Thyroid gland (tissue), 4 donors: ENCODE measurements at regions not wholly inside any gene's neighbourhood (a gene's known extent, or its start where the extent isn't known, plus 50 kb on each side); places are given as distances from the start of the nearest gene placed in this dataset.

ENCODE experiments used
- DNase-seq, 2 donors: peaks; one replicate each; pipeline ENCODE4 v3.0.0-alpha.2; 2019
- H3K27ac ChIP-seq, 3 donors: fragments of 200-600 bp; sonication (generic); 1 replicate in 2 of 3; 2 replicates in 1 of 3; pipeline ENCODE4 v1.5.1; 2016 to 2019; ENCODE audit warnings: mild to moderate bottlenecking in 1 of 3, moderate library complexity in 1 of 3
- H3K27me3 ChIP-seq: fragments of 200-600 bp; sonication (generic); one replicate; pipeline ENCODE4 v1.5.1; 2019
- H3K36me3 ChIP-seq, 2 donors: fragments of 200-600 bp; sonication (generic); one replicate each; pipeline ENCODE4 v1.5.1; 2016 to 2019
- H3K4me1 ChIP-seq, 2 donors: fragments of 200-600 bp; sonication (generic); one replicate each; pipeline ENCODE4 v1.5.1; 2017 to 2019
- H3K4me3 ChIP-seq, 3 donors: fragments of 200-600 bp; sonication (generic); replicated peaks in 1 of 3; 1 replicate in 2 of 3; 2 replicates in 1 of 3; pipeline ENCODE4 v1.5.1; 2016; ENCODE audit warnings: mild to moderate bottlenecking in 1 of 3
- H3K9me3 ChIP-seq: fragments of 200-600 bp; sonication (generic); one replicate; pipeline ENCODE4 v1.5.1; 2017
- POLR2A ChIP-seq, 2 donors: fragments of 450-650 bp; IDR thresholded peaks; one replicate each; pipeline ENCODE4 v1.6.1; 2017; ENCODE audit warnings: antibody characterized with exemption in 2 of 2, mild to moderate bottlenecking in 2 of 2, moderate library complexity in 1 of 2
- WGBS, 2 donors: methylation state at CpG; one replicate each; pipeline ENCODE4 v1.1.5; 2017; 5-methylcytosine and 5-hydroxymethylcytosine counted together
- intact Hi-C: fragments of 100-400 bp; cut with DNase I; formaldehyde crosslinking; loops from one replicate; pipeline ENCODE4 v1.15.1; 2023
- TF ChIP-seq, protein P1 (sequence below), 6 experiments: fragments of 200-600 bp in 3 of 6; fragments of 450-650 bp in 3 of 6; sonication (generic) in 3 of 6; IDR thresholded peaks; one replicate each; pipeline ENCODE4 v1.5.1; 2016 to 2019; ENCODE audit warnings: antibody characterized with exemption in 6 of 6, mild to moderate bottlenecking in 2 of 6, inconsistent platforms in 1 of 6, moderate library complexity in 1 of 6

DNA sequence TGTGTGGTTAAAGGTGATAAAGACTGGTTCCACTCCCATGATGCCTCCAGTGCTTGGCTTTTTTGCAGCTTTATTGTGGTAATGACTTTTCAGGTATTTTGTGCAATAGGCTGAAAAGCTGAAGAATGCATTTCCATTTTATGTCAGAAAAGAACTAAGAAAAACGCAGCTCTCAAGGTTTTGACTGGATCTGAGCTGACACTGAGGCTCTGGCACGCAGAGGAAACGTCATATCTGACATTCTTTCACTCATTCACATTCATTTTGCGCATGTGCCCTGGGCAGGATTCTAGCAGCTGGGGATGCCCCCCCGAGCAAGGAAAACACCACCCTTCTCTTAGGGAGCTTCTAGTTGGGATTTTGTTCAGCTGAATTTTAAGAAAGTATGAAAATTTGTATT is 408.5 kb upstream of the MKI67 start:
- Histone ChIP-seq H3K36me3 (no peaks in the 10 kb centered on the region), H3K27ac (no peak overlapping the region), H3K4me1 (peaks cover 0 to under 1% of the 10 kb centered on the region in 2 donors), H3K9me3 (no peaks in the 10 kb centered on the region), H3K27me3 (no peaks in the 10 kb centered on the region), H3K4me3 (no peak overlapping the region)
- intact Hi-C loops, result no loop called here
- no peak for TF ChIP-seq POLR2A (IDR thresholded peaks at IDR 0.05)
- WGBS, 2 donors, result 73 to 83% methylated on average over 5 of the region's 5 CpGs
- no peak for DNase-seq

DNA sequence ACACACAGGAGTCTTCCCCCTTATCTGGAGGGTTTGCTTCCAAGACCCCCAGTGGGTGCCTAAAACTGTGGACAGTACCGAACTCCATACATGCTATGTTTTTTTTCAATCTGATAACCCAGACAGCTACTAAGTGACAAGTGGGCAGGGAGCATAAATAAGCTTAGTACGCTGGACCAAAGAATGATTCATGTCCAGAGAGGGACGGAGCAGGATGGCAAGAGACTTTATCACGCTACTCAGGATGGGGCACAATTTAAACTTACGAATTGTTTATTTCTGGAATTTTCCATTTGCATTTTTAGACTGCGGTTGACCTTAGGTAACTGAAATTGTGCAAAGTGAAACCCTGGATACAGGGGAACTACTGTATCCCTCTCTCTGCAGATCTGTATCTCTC is 410.0 kb upstream of the MKI67 start:
- Histone ChIP-seq H3K4me3 (no peak overlapping the region), H3K4me1 (peaks cover 10 to 15% of the 10 kb centered on the region in 2 donors), H3K27me3 (no peaks in the 10 kb centered on the region), H3K9me3 (no peaks in the 10 kb centered on the region), H3K36me3 (no peaks in the 10 kb centered on the region), H3K27ac (no peak overlapping the region)
- intact Hi-C loops, result no loop called here
- WGBS, 2 donors, result 80 to 81% methylated on average over 6 of the region's 6 CpGs
- DNase-seq, result no peak
- TF ChIP-seq POLR2A (IDR thresholded peaks at IDR 0.05), result no peak
- TF ChIP-seq, protein P1, sequence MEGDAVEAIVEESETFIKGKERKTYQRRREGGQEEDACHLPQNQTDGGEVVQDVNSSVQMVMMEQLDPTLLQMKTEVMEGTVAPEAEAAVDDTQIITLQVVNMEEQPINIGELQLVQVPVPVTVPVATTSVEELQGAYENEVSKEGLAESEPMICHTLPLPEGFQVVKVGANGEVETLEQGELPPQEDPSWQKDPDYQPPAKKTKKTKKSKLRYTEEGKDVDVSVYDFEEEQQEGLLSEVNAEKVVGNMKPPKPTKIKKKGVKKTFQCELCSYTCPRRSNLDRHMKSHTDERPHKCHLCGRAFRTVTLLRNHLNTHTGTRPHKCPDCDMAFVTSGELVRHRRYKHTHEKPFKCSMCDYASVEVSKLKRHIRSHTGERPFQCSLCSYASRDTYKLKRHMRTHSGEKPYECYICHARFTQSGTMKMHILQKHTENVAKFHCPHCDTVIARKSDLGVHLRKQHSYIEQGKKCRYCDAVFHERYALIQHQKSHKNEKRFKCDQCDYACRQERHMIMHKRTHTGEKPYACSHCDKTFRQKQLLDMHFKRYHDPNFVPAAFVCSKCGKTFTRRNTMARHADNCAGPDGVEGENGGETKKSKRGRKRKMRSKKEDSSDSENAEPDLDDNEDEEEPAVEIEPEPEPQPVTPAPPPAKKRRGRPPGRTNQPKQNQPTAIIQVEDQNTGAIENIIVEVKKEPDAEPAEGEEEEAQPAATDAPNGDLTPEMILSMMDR (IDR thresholded peaks at IDR 0.05), result no peak

DNA sequence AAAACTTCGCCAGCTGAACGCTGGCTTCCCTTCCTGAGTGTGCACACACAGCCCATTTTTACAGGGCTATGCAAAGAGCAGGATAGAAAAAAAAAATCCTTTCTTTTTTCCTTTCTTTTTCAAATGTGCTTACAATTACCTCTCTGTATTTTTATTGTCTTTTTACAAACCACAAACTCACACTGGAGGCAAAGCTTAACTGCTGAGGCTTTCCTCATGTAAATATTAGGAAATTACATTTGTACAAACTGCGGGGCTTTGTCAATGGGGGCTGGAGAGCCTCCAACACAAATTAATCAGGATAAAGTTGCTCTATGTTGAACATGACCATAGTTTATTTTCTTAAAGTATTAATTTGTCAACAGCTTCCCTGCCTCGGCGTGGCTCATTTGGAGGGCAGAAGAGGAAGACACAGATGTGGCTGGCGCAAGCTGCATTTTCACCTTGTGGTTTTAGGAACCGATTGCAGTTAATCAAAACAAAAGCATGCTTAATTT is 411.7 kb upstream of the MKI67 start:
- TF ChIP-seq, protein P1 (IDR thresholded peaks at IDR 0.05), result no peak
- TF ChIP-seq POLR2A (IDR thresholded peaks at IDR 0.05), result no peak
- Histone ChIP-seq H3K27me3 (no peaks in the 10 kb centered on the region), H3K4me1 (peaks cover 10 to 18% of the 10 kb centered on the region in 2 donors), H3K9me3 (no peaks in the 10 kb centered on the region), H3K4me3 (no peak overlapping the region), H3K27ac (no peak overlapping the region), H3K36me3 (no peaks in the 10 kb centered on the region)
- WGBS, 2 donors, result 48 to 63% methylated on average over 7 of the region's 7 CpGs
- no peak for DNase-seq
- intact Hi-C loops, result no loop called here

DNA sequence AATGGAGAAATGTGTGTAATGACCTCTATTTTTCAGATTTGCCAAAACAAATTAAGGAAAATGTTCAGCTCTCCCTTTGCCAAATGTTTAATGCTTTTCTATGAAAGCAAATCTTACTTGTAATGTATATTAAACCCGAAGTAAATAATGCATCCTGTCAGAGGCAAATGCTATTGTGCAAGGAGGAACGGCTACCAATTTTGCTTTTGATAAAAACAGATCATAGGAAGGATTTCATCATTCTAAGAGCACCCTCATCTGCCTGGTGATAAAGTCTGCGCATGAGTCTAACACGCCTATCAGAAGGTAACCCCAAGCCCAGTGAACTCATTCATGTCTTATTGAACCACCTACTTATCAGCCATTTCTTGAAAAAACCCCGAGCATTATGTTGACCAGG is 412.4 kb upstream of the MKI67 start:
- Histone ChIP-seq H3K9me3 (no peaks in the 10 kb centered on the region), H3K36me3 (no peaks in the 10 kb centered on the region), H3K4me3 (no peak overlapping the region), H3K4me1 (peaks cover 10 to 18% of the 10 kb centered on the region in 2 donors), H3K27ac (no peak overlapping the region), H3K27me3 (no peaks in the 10 kb centered on the region)
- DNase-seq, result no peak
- intact Hi-C loops, result no loop called here
- TF ChIP-seq POLR2A (IDR thresholded peaks at IDR 0.05), result no peak
- TF ChIP-seq, protein P1 (IDR thresholded peaks at IDR 0.05), result no peak
- 81 to 83% methylated on average over 5 of the region's 5 CpGs for WGBS, 2 donors

DNA sequence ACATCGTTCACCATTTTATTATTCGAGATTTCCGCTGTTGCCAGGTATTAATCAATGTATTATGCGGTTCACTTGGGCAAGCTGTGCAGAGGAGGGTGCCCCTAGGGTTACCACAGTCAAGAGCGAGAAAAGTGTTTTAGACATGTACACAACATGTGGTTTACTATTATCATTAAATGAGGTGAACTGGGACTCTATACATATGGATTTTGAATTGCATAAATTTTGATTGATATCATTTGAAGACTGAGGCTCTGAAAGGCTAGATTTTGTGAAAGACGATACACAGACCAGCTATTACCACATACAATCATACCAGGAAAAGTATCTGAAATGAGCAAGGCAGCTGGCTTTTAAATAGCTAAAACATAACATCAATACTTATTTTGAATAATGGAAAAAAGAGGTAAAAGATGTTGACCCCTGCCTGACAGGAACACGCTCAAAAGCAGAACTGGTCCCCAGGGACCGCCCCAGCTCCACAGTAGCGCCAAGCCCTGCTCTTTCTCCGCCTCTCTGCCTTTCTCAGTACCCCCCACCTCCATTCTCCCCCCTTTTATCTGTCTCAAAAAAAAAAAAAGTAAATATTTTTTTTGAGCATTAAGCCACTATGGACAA is 413.4 kb upstream of the MKI67 start:
- Histone ChIP-seq H3K4me1 (peaks cover 10 to 18% of the 10 kb centered on the region in 2 donors), H3K27me3 (no peaks in the 10 kb centered on the region), H3K9me3 (no peaks in the 10 kb centered on the region), H3K27ac (no peak overlapping the region), H3K4me3 (no peak overlapping the region), H3K36me3 (no peaks in the 10 kb centered on the region)
- DNase-seq, result no peak
- WGBS, 2 donors, result 75 to 77% methylated on average over 10 of the region's 10 CpGs
- intact Hi-C loops, result no loop called here
- no peak for TF ChIP-seq POLR2A (IDR thresholded peaks at IDR 0.05)
- TF ChIP-seq, protein P1 (IDR thresholded peaks at IDR 0.05), result no peak
